GM23338 (cell line): ENCODE measurements at regions not wholly inside any gene's neighbourhood (a gene's known extent, or its start where the extent isn't known, plus 50 kb on each side); places are given as distances from the start of the nearest gene placed in this dataset.

ENCODE experiments used
- CREB1 ChIP-seq: fragments of 250-450 bp; sonication (Bioruptor Pico); IDR thresholded peaks from 2 replicates; pipeline ENCODE4 v1.5.0; 2020; ENCODE audit warnings: low read depth, mild to moderate bottlenecking, moderate library complexity
- EZH2 ChIP-seq: fragments of 200-600 bp; sonication (generic); IDR thresholded peaks from one replicate; pipeline ENCODE4 v1.8.0; 2017; ENCODE audit warnings: antibody characterized with exemption, mild to moderate bottlenecking, low read depth; ENCODE audit not compliant: unreplicated experiment
- JUNB ChIP-seq: IDR thresholded peaks from one replicate; pipeline ENCODE4 v1.6.1; 2016; ENCODE audit warnings: antibody characterized with exemption; ENCODE audit not compliant: unreplicated experiment
- POLR2AphosphoS5 ChIP-seq: IDR thresholded peaks from 2 replicates; pipeline ENCODE4 v1.6.1; 2016; ENCODE audit warnings: antibody characterized with exemption, low read depth
- STAT1 ChIP-seq: IDR thresholded peaks from one replicate; pipeline ENCODE4 v1.6.1; 2016; ENCODE audit warnings: antibody characterized with exemption; ENCODE audit not compliant: unreplicated experiment
- TF ChIP-seq, protein P1 (sequence below), 2 experiments: fragments of 200-600 bp in 1 of 2; sonication (generic) in 1 of 2; conservative IDR thresholded peaks; 2 replicates each; pipeline versions ENCODE4 v1.5.1 to v1.6.1; 2016 to 2017; ENCODE audit warnings: antibody characterized with exemption in 2 of 2, low read depth in 2 of 2, mild to moderate bottlenecking in 2 of 2, moderate library complexity in 1 of 2

DNA sequence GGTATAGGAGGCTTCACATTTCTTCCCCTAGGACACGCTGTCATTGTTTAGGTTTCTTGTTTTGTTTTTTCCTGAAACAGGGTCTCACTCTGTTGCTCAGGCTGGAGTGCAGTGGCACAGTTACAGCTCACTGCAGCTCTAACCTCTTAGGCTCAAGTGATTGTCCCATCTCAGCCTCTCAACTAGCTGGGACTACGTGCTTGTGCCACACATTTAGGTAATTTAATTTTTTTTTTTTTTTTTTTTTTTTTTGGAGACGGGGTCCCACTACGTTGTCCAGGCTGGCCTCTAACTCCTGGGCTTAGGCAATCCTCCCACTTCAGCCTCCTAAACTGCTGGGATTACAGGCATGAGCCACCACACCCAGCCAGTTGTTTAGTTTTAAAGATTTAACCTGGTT, 66.2 kb downstream of the EXOSC2 start:
- no peak for TF ChIP-seq POLR2AphosphoS5
- TF ChIP-seq, protein P1, sequence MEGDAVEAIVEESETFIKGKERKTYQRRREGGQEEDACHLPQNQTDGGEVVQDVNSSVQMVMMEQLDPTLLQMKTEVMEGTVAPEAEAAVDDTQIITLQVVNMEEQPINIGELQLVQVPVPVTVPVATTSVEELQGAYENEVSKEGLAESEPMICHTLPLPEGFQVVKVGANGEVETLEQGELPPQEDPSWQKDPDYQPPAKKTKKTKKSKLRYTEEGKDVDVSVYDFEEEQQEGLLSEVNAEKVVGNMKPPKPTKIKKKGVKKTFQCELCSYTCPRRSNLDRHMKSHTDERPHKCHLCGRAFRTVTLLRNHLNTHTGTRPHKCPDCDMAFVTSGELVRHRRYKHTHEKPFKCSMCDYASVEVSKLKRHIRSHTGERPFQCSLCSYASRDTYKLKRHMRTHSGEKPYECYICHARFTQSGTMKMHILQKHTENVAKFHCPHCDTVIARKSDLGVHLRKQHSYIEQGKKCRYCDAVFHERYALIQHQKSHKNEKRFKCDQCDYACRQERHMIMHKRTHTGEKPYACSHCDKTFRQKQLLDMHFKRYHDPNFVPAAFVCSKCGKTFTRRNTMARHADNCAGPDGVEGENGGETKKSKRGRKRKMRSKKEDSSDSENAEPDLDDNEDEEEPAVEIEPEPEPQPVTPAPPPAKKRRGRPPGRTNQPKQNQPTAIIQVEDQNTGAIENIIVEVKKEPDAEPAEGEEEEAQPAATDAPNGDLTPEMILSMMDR (conservative IDR thresholded peaks at IDR 0.05; ENCODE audit: low read depth in 2 of 2), result no peak
- no peak for TF ChIP-seq STAT1
- TF ChIP-seq CREB1 (CRISPR knock-in tag), result no peak
- TF ChIP-seq JUNB, result no peak
- no peak for TF ChIP-seq EZH2
